CD4-positive, alpha-beta T cell (primary cell): ENCODE measurements at regions not wholly inside any gene's neighbourhood (a gene's known extent, or its start where the extent isn't known, plus 50 kb on each side); places are given as distances from the start of the nearest gene placed in this dataset.

Source experiments
- ATAC-seq: fragments of 200-7000 bp; cut with Tn5 transposase; one replicate; pipeline ENCODE4 v1.10.0; 2022; ENCODE audit warnings: mild to moderate bottlenecking; ENCODE audit not compliant: poor library complexity
- CTCF ChIA-PET: fragments of 350-600 bp; sonication (Branson Sonifier 250); formaldehyde crosslinking; loops from one replicate; lab custom pipeline; 2021; ENCODE audit warnings: antibody characterized with exemption, inconsistent platforms; lab: Charles Lee
- POLR2A ChIA-PET: fragments of 350-600 bp; sonication (Branson Sonifier 250); formaldehyde crosslinking; loops from one replicate; lab custom pipeline; 2021; ENCODE audit warnings: antibody characterized with exemption, inconsistent platforms; lab: Charles Lee
- DNase-seq, 14 experiments: peaks; one replicate each; pipeline ENCODE4 v3.0.0-alpha.2; 2013 to 2020; ENCODE audit warnings: mixed read lengths in 2 of 14
- H3K27ac ChIP-seq, 2 donors: one replicate each; pipeline versions ENCODE4 v1.5.1 to v1.7.0; 2013; ENCODE audit warnings: low read length in 2 of 2, low read depth in 1 of 2, mild to moderate bottlenecking in 1 of 2
- H3K27me3 ChIP-seq, 2 experiments: 1 replicate in 1 of 2; 2 replicates in 1 of 2; pipeline versions ENCODE4 v1.6.1 to v1.7.0; 2013; ENCODE audit warnings: low read length in 2 of 2, control low read depth in 1 of 2, mild to moderate bottlenecking in 1 of 2, moderate library complexity in 1 of 2; ENCODE audit not compliant: insufficient read depth in 2 of 2, control insufficient read depth in 1 of 2
- H3K36me3 ChIP-seq: one replicate; pipeline ENCODE4 v1.6.1; 2013; ENCODE audit warnings: low read length, control low read depth; ENCODE audit not compliant: insufficient read depth
- H3K4me1 ChIP-seq: one replicate; pipeline ENCODE4 v1.6.1; 2013; ENCODE audit warnings: low read length, control low read depth; ENCODE audit not compliant: insufficient read depth
- H3K4me3 ChIP-seq: one replicate; pipeline ENCODE4 v1.5.1; 2013; ENCODE audit warnings: mild to moderate bottlenecking, low read length, moderate library complexity
- H3K9me3 ChIP-seq, 2 experiments: 1 replicate in 1 of 2; 2 replicates in 1 of 2; pipeline versions ENCODE4 v1.6.1 to v1.7.0; 2013; ENCODE audit warnings: low read length in 2 of 2, mild to moderate bottlenecking in 2 of 2, control low read depth in 1 of 2, moderate library complexity in 1 of 2; ENCODE audit not compliant: control insufficient read depth in 1 of 2, insufficient read depth in 1 of 2
- H3K27ac Mint-ChIP-seq: one replicate; pipeline ENCODE4 v1.8.0; 2020; ENCODE audit warnings: mixed read lengths
- H3K27me3 Mint-ChIP-seq: one replicate; pipeline ENCODE4 v1.8.0; 2021; ENCODE audit warnings: mixed read lengths
- H3K36me3 Mint-ChIP-seq: one replicate; pipeline ENCODE4 v1.8.0; 2021; ENCODE audit warnings: low read depth, mixed read lengths
- H3K4me1 Mint-ChIP-seq: one replicate; pipeline ENCODE4 v1.8.0; 2021; ENCODE audit warnings: low read depth, mixed read lengths
- H3K4me3 Mint-ChIP-seq: one replicate; pipeline ENCODE4 v1.8.0; 2020; ENCODE audit warnings: mild to moderate bottlenecking, mixed read lengths
- H3K9me3 Mint-ChIP-seq: one replicate; pipeline ENCODE4 v1.8.0; 2020; ENCODE audit warnings: mixed read lengths
- CTCF ChIP-seq: fragments of 200-600 bp; IDR thresholded peaks from one replicate; pipeline ENCODE4 v1.8.0; 2022; ENCODE audit warnings: antibody characterized with exemption, mild to moderate bottlenecking
- intact Hi-C, 2 experiments: fragments of 100-400 bp; cut with DNase I in 1 of 2; cut with micrococcal nuclease in 1 of 2; formaldehyde crosslinking; loops; one replicate each; pipeline versions ENCODE4 v1.15.1 to v1.9.0; 2023 to 2025; cut with DNase I, micrococcal nuclease

- Mint-ChIP-seq H3K4me1 (no peaks in the 10 kb centered on the region), H3K9me3 (no peaks in the 10 kb centered on the region), H3K27ac (no peak overlapping the region), H3K36me3 (no peaks in the 10 kb centered on the region), H3K27me3 (peaks cover 26% of the 10 kb centered on the region), H3K4me3 (no peak overlapping the region)
- ChIA-PET CTCF (no interaction called here), POLR2A (no interaction called here)
- Histone ChIP-seq H3K27ac (no peak overlapping the region), H3K9me3 (no peaks in the 10 kb centered on the region), H3K27me3 (peaks cover 0 to 3% of the 10 kb centered on the region in 2 experiments), H3K36me3 (no peaks in the 10 kb centered on the region), H3K4me3 (no peak overlapping the region), H3K4me1 (no peaks in the 10 kb centered on the region)
- ATAC-seq = no peak
- DNase-seq = no peak
- intact Hi-C loops = no loop called here
- no peak for TF ChIP-seq CTCF
Observed at GRCh38 chr13:44003481-44003880, 123.8 kb downstream of the LACC1 start.

GRCh38 chr13:44004878-44005277 is 125.2 kb downstream of the LACC1 start:
- Histone ChIP-seq H3K36me3 (no peaks in the 10 kb centered on the region), H3K9me3 (no peaks in the 10 kb centered on the region), H3K27ac (no peak overlapping the region), H3K27me3 (peaks cover 0 to 3% of the 10 kb centered on the region in 2 experiments), H3K4me3 (no peak overlapping the region), H3K4me1 (no peaks in the 10 kb centered on the region)
- ChIA-PET POLR2A (no interaction called here), CTCF (no interaction called here)
- no peak for ATAC-seq
- Mint-ChIP-seq H3K9me3 (no peaks in the 10 kb centered on the region), H3K4me1 (no peaks in the 10 kb centered on the region), H3K27ac (no peak overlapping the region), H3K36me3 (no peaks in the 10 kb centered on the region), H3K4me3 (no peak overlapping the region), H3K27me3 (peaks cover 26% of the 10 kb centered on the region)
- TF ChIP-seq CTCF = no peak
- no peak for DNase-seq
- intact Hi-C loops = no loop called here

- no peak for ATAC-seq
- no peak for TF ChIP-seq CTCF
- ChIA-PET POLR2A (no interaction called here), CTCF (no interaction called here)
- no peaks in the 10 kb centered on the region for H3K9me3 ChIP-seq
- H3K4me3 ChIP-seq = no peak overlapping the region
- H3K4me1 ChIP-seq = no peaks in the 10 kb centered on the region
- Mint-ChIP-seq H3K27ac (no peak overlapping the region), H3K27me3 (peaks cover 18% of the 10 kb centered on the region), H3K4me1 (no peaks in the 10 kb centered on the region), H3K36me3 (no peaks in the 10 kb centered on the region), H3K9me3 (no peaks in the 10 kb centered on the region), H3K4me3 (no peak overlapping the region)
- no peak for DNase-seq
- no peaks in the 10 kb centered on the region for H3K36me3 ChIP-seq
- peaks cover 0 to 3% of the 10 kb centered on the region in 2 experiments for H3K27me3 ChIP-seq
- intact Hi-C loops = no loop called here
- no peak overlapping the region for H3K27ac ChIP-seq
Observed at GRCh38 chr13:44007451-44007850, 127.7 kb downstream of the LACC1 start.
